GM12865 (cell line): ENCODE measurements at regions not wholly inside any gene's neighbourhood (a gene's known extent, or its start where the extent isn't known, plus 50 kb on each side); places are given as distances from the start of the nearest gene placed in this dataset.

Experiments
- DNase-seq: peaks from one replicate; pipeline ENCODE4 v3.0.0; 2010; ENCODE audit warnings: low read depth
- H3K4me3 ChIP-seq: 2 replicates; pipeline ENCODE4 v1.5.1; 2011; ENCODE audit warnings: mild to moderate bottlenecking, low read depth, low read length, control low read depth
- TF ChIP-seq, protein P1 (sequence below): IDR thresholded peaks from 2 replicates; pipeline ENCODE4 v1.5.1; 2011; ENCODE audit warnings: low read length, control low read depth, low read depth, inconsistent platforms; ENCODE audit not compliant: insufficient read depth; ENCODE audit errors: missing control alignments

DNA sequence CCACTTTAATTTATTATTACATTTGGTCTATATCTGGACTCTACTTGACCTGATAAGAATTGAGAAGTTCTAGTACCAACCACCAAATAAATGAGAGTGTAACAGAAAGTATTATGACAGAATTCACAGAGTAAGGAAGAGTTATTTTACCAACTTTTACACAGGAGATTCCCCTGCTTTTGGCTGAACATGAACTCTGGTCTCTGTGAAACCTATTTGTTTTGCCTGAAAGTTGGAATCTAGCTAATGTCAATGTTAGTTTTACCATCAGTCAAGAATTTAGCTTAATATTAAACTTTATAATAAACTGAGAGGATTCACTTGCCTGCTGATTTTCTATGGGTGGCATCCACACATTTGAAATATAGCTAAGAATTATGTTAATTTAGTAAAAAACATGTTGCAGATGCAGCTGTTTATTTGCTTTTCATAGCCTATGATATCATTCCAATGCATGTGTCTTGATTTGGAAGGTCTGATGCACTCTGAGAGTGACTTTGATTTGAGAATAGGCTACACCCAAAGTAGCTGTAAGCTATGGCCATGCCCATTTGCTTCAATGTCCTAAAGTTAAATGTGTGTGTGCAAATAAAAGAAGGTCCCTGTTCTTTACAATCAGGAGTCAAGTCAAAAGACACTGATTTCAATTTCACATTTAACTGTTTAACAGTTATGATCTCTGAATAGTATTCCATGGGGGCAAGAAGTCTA, 150.9 kb upstream of the RASGEF1B start:
- DNase-seq: no peak
- H3K4me3 ChIP-seq: no peak overlapping the region
- TF ChIP-seq, protein P1, sequence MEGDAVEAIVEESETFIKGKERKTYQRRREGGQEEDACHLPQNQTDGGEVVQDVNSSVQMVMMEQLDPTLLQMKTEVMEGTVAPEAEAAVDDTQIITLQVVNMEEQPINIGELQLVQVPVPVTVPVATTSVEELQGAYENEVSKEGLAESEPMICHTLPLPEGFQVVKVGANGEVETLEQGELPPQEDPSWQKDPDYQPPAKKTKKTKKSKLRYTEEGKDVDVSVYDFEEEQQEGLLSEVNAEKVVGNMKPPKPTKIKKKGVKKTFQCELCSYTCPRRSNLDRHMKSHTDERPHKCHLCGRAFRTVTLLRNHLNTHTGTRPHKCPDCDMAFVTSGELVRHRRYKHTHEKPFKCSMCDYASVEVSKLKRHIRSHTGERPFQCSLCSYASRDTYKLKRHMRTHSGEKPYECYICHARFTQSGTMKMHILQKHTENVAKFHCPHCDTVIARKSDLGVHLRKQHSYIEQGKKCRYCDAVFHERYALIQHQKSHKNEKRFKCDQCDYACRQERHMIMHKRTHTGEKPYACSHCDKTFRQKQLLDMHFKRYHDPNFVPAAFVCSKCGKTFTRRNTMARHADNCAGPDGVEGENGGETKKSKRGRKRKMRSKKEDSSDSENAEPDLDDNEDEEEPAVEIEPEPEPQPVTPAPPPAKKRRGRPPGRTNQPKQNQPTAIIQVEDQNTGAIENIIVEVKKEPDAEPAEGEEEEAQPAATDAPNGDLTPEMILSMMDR: no peak

DNA sequence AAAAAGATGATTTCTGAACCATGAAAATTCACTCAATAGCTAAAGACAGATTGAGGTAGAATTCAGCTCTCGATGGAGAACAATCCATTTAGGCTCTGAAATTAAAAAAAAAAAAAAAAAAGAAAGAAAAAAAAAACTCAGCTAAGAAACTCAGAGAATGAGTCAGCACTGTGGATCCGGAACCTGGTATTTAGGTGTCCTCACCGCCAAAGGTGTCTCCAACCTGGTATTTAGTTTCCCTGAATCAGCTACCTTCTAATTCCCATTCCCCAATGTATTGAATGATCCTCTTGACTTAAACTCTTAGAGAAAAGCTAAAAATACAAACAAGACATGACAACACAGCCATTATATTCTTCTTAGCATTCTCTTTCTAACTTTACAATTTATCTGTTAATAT, 150.3 kb upstream of the RASGEF1B start:
- no peak overlapping the region for H3K4me3 ChIP-seq
- DNase-seq: no peak
- TF ChIP-seq, protein P1: no peak

DNA sequence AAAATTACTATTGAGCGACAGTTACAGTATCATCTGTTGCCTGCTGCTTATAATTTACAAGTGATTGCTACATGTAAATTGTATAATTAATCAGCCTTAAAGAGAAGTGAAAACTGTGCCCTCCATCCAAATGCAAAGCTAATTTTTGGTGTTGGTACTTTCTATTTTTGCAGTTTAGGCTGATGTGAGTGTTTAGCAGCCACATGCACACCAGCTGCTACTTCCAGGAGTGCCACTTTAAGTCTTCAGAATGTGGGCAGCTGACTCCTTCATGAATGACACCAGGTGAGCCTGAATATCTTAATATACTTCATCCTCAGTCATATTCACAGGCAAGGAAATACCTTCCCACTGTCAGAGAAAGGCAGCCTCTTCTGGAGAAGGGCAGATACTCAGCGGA, 149.8 kb upstream of the RASGEF1B start:
- H3K4me3 ChIP-seq: no peak overlapping the region
- no peak for DNase-seq
- TF ChIP-seq, protein P1: no peak

DNA sequence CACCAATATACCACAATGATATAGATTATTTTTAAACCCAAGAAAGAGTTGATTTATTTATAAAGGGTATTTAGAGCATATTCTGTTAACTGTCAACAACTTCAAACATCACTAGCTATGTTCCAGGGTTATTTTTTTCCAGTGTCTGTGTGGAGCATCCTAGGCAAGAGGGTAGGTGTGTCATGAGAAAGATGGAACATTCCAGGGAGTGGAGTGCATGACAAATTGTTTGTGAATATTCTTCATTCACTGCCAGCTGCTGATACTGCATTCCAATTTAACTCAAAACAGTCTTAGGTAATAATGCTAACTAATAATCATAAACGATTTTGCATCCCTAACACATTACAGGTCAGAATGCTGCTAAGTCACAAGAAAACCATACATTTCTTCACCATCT, 148.7 kb upstream of the RASGEF1B start:
- DNase-seq: no peak
- H3K4me3 ChIP-seq: no peak overlapping the region
- TF ChIP-seq, protein P1: no peak

DNA sequence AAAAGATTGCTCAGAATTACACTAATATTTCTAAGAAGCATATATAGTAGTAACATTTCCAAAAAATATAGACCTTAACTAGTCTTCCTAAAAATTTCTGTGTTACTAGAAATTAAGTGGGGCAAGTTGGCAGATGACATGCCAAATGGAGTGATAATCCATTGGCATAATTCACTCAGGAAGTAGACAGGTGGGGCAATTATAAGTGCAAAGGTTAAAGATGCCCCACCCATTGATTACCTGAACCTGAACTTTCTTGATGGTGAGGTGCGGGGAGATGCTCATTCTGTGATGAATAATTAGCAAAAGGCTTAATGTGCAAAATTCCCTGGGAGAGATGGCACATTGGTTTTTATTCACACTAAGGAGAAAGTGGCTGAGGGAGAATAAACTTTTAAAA, 145.8 kb upstream of the RASGEF1B start:
- TF ChIP-seq, protein P1: no peak
- no peak overlapping the region for H3K4me3 ChIP-seq
- no peak for DNase-seq

DNA sequence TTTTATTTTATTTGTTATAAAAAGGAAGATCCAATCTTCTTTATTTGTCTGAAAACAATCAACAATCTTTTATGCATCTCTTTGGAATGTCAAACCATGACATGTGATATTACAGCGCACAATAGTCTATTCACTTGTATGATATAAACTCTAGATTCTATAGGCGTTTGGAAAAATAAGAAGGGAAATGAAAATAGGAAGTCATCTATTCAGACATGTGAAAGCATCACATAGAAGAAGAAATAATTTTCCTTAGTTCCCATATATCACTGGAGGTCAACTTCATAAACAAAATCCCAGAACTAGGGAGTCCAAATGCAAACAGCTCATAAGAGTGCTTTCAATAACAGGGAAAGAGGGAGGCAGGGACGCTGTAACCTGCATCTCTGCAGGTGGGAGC, 139.5 kb upstream of the RASGEF1B start:
- TF ChIP-seq, protein P1: no peak
- no peak overlapping the region for H3K4me3 ChIP-seq
- DNase-seq: no peak

DNA sequence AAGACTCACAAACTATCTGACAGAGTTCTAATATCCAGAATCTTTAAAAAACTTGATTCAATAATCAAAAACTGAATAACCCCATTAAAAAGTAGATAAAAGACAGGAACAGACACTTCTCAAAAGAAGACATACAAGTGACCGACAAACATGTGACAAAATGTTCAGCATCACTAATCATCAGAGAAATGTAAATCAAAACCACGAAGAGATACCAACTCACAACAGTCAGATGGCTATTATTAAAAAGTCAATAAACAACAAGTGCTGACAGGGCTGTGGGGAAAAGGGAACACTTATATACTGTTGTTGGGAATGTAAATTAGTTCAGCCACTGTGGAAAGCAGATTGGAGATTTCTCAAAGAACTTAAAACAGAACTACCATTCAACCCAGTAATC, 138.1 kb upstream of the RASGEF1B start:
- no peak overlapping the region for H3K4me3 ChIP-seq
- TF ChIP-seq, protein P1: no peak
- no peak for DNase-seq
